DOHH2 (cell line): ENCODE measurements at regions not wholly inside any gene's neighbourhood (a gene's known extent, or its start where the extent isn't known, plus 50 kb on each side); places are given as distances from the start of the nearest gene placed in this dataset.

Experiments used
- CTCF ChIP-seq: fragments of 200-600 bp; sonication (generic); IDR thresholded peaks from one replicate; pipeline ENCODE4 v1.5.1; 2014; ENCODE audit warnings: antibody characterized with exemption, mild to moderate bottlenecking, low read depth, low read length; ENCODE audit not compliant: poor library complexity, severe bottlenecking
- EZH2phosphoT487 ChIP-seq: fragments of 200-600 bp; sonication (generic); IDR thresholded peaks from 2 replicates; pipeline ENCODE4 v1.6.1; 2017; ENCODE audit warnings: borderline replicate concordance, mild to moderate bottlenecking, antibody characterized with exemption, low read length, moderate library complexity, mixed read lengths

GRCh38 chr6:156683821-156684220 is 93.4 kb upstream of the ARID1B start:
- TF ChIP-seq CTCF = no peak
- TF ChIP-seq EZH2phosphoT487 = no peak
